ENCODE measurements at regions not wholly inside any gene's neighbourhood (a gene's known extent, or its start where the extent isn't known, plus 50 kb on each side); places are given as distances from the start of the nearest gene placed in this dataset.
"Not testable (repeated sequence)": the region's sequence is repeated elsewhere in the genome, so short reads cannot be mapped to it uniquely, and the experiment has no call there.

DNA sequence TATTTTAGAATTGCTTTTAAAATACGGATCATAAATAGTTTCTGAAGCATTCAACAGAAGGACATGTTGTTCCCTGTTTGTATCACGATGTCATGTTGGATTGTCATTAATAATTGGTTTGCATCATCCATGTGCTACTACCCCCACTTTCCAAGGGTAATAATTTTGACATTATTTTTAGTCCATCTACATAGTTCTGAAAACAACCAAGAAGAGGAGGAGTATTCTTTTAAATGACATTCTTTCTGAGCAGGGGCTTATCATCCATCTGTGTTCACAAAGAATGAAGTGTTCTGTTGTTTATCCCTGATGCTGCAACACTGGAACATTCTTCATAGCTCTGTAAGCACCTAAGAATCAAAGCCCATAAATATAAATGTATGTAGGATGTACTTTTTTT lies 151.0 kb upstream of the CITED2 start:
- H3K27ac Mint-ChIP-seq, result no peak overlapping the region
- peaks cover 18% of the 10 kb centered on the region for H3K4me1 Mint-ChIP-seq (ENCODE audit: low read depth)
- H3K27me3 Mint-ChIP-seq, result no peaks in the 10 kb centered on the region
- H3K4me3 Mint-ChIP-seq, result no peak overlapping the region
- peaks cover 8% of the 10 kb centered on the region for H3K9me3 Mint-ChIP-seq
- intact Hi-C loops (cut with micrococcal nuclease), result no loop called here
- H3K36me3 Mint-ChIP-seq (ENCODE audit: low read depth), result no peaks in the 10 kb centered on the region

- Mint-ChIP-seq H3K4me1 (ENCODE audit: low read depth) (peaks cover 20% of the 10 kb centered on the region), H3K9me3 (peaks cover 8% of the 10 kb centered on the region), H3K27me3 (no peaks in the 10 kb centered on the region), H3K4me3 (no peak overlapping the region), H3K36me3 (ENCODE audit: low read depth) (no peaks in the 10 kb centered on the region), H3K27ac (peak overlapping the region; percentile 39)
- intact Hi-C loops (cut with micrococcal nuclease), result no loop called here
These were observed 149.5 kb upstream of the CITED2 start for GRCh38 chr6:139523986-139524385.

DNA sequence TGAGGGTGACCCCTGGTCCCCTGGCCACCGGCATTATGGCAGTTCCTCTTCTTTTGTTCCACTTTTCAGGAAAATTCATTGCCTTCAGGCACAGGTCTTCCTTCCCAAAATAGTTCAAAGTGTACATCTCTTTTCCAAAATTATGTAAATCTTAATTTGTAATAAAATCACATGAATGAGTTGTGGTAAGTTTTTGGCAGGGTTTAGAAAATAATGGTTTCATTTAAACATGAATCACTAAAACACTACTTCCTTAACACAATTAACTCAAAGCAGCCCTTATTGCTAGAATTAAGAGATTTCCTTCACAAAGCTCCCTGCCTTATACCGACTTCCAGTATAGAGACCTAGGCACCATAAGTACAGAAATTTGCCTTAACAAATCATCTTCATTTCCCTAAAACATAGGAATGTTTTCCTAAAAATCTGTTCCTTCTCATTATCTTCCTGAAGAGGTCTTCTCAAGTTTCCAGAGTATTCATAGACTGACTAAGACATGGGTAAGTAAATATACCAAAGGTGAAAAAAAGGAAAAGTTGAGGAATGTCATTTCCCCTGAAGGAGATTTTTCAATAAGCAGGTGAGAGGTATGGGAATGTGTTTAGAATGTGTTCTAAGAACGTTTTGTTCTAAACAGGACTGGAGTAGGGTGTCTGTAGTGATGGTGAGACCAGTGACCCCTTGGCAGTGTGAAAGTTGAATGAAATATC lies 148.2 kb upstream of the CITED2 start:
- H3K27ac Mint-ChIP-seq, result no peak overlapping the region
- no peak overlapping the region for H3K4me3 Mint-ChIP-seq
- peaks cover 8% of the 10 kb centered on the region for H3K9me3 Mint-ChIP-seq
- peaks cover 32% of the 10 kb centered on the region for H3K4me1 Mint-ChIP-seq (ENCODE audit: low read depth)
- H3K27me3 Mint-ChIP-seq, result no peaks in the 10 kb centered on the region
- H3K36me3 Mint-ChIP-seq (ENCODE audit: low read depth), result no peaks in the 10 kb centered on the region
- intact Hi-C loops (cut with micrococcal nuclease), result no loop called here

- no peaks in the 10 kb centered on the region for H3K27me3 Mint-ChIP-seq
- no peak overlapping the region for H3K4me3 Mint-ChIP-seq
- no peaks in the 10 kb centered on the region for H3K36me3 Mint-ChIP-seq (ENCODE audit: low read depth)
- H3K9me3 Mint-ChIP-seq, result peaks cover 8% of the 10 kb centered on the region
- H3K4me1 Mint-ChIP-seq (ENCODE audit: low read depth), result peaks cover 34% of the 10 kb centered on the region
- no peak overlapping the region for H3K27ac Mint-ChIP-seq
- intact Hi-C loops (cut with micrococcal nuclease), result no loop called here
These were observed 146.9 kb upstream of the CITED2 start for GRCh38 chr6:139521338-139521737.

DNA sequence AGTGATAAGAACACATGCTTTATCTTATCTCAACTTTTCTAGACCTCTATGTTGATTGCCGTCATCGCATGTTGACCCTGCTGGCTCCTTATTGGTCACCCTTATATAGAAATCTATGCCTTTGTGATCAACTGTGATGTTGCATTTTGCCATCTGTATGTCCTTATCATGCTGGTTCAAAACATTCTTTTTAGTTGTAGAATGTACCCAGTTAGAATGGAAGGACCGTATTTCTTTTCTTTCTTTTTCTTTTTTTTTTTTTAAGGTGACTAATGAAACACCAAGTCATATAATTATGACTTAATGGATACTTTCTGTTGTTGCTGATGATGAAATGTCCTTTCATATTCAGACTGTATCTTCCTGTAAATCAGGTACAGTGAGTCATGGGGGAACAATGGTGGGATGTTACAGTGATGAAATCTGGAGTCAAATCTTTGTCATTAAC lies 145.9 kb upstream of the CITED2 start:
- Mint-ChIP-seq H3K27ac (no peak overlapping the region), H3K27me3 (no peaks in the 10 kb centered on the region), H3K4me1 (ENCODE audit: low read depth) (peaks cover 34% of the 10 kb centered on the region), H3K36me3 (ENCODE audit: low read depth) (no peaks in the 10 kb centered on the region), H3K4me3 (no peak overlapping the region), H3K9me3 (peaks cover 8% of the 10 kb centered on the region)
- intact Hi-C loops (cut with micrococcal nuclease), result no loop called here

- intact Hi-C loops (cut with micrococcal nuclease), result no loop called here
- H3K4me1 Mint-ChIP-seq (ENCODE audit: low read depth), result peaks cover 34% of the 10 kb centered on the region
- H3K4me3 Mint-ChIP-seq, result no peak overlapping the region
- no peak overlapping the region for H3K27ac Mint-ChIP-seq
- peaks cover 8% of the 10 kb centered on the region for H3K9me3 Mint-ChIP-seq
- no peaks in the 10 kb centered on the region for H3K36me3 Mint-ChIP-seq (ENCODE audit: low read depth)
- no peaks in the 10 kb centered on the region for H3K27me3 Mint-ChIP-seq
These were observed 145.2 kb upstream of the CITED2 start for GRCh38 chr6:139519571-139520031.

- intact Hi-C loops (cut with micrococcal nuclease), result no loop called here
- H3K27me3 Mint-ChIP-seq, result no peaks in the 10 kb centered on the region
- H3K27ac Mint-ChIP-seq, result no peak overlapping the region
- no peak overlapping the region for H3K4me3 Mint-ChIP-seq
- H3K36me3 Mint-ChIP-seq (ENCODE audit: low read depth), result no peaks in the 10 kb centered on the region
- peaks cover 3% of the 10 kb centered on the region for H3K9me3 Mint-ChIP-seq
- peaks cover 34% of the 10 kb centered on the region for H3K4me1 Mint-ChIP-seq (ENCODE audit: low read depth)
These were observed 144.6 kb upstream of the CITED2 start for GRCh38 chr6:139519097-139519496.

DNA sequence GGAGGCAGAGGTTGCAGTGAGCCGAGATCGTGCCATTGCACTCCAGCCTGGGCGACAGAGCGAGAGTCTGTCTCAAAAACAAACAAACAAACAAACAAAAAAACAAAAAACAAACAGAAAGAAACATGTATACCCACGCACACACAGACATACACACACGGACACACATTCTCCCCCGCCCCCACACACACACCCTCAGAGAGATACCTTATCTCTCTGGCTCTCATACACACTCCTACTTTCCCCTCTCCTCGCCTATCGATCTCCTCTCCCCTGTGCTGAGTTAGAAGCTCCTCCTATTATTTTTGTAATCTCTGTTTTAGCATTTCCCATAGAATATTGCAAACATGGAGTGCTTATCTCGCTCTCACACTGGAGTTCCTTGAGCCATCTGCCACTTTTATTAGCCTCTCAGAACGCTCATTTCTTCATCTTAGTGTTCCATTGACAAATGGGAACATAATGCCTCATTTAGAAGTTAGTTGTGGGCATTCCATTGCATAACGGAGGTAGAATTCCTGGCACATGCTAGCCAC lies 144.2 kb upstream of the CITED2 start:
- no peaks in the 10 kb centered on the region for H3K27me3 Mint-ChIP-seq
- no peaks in the 10 kb centered on the region for H3K9me3 Mint-ChIP-seq
- no peak overlapping the region for H3K27ac Mint-ChIP-seq

DNA sequence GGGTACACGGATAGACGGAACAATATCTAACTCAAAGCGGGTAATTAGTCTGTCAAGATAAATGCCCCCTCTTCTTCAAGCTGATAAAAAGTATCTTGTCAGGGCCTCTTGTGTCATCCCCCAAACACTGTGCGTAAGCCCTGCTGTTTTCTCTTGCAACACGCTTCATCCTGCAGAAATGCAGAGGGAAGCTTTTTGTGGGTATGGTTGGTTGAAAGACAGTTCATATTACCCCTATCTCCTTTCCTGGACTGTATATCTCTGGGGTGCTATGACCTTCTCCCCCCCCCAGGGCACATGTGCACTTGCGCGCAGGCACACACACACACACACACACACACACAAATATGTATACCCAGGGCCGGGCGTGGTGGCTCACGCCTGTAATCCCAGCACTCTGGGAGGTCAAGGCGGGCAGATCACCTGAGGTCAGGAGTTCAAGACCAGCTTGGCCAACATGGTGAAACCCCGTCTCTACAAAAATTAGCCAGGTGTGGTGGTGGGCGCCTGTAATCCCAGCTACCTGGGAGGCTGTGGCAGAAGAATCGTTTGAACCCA lies 143.6 kb upstream of the CITED2 start:
- H3K9me3 Mint-ChIP-seq; H3K36me3 Mint-ChIP-seq (ENCODE audit: low read depth); H3K27me3 Mint-ChIP-seq; intact Hi-C loops (cut with micrococcal nuclease); H3K27ac Mint-ChIP-seq; H3K4me3 Mint-ChIP-seq: not testable (repeated sequence)
- H3K4me1 Mint-ChIP-seq (ENCODE audit: low read depth), result peaks cover 34% of the 10 kb centered on the region

More for the DNA sequence above, 144.2 kb upstream of the CITED2 start:
- Mint-ChIP-seq H3K36me3 (ENCODE audit: low read depth) (no peaks in the 10 kb centered on the region), H3K4me1 (ENCODE audit: low read depth) (peaks cover 34% of the 10 kb centered on the region), H3K4me3 (no peak overlapping the region)
- intact Hi-C loops (cut with micrococcal nuclease), result no loop called here

- peaks cover 27% of the 10 kb centered on the region for H3K4me1 Mint-ChIP-seq (ENCODE audit: low read depth)
- no peaks in the 10 kb centered on the region for H3K36me3 Mint-ChIP-seq (ENCODE audit: low read depth)
- H3K4me3 Mint-ChIP-seq, result no peak overlapping the region
- intact Hi-C loops (cut with micrococcal nuclease), result no loop called here
- H3K9me3 Mint-ChIP-seq, result no peaks in the 10 kb centered on the region
- H3K27ac Mint-ChIP-seq, result no peak overlapping the region
- H3K27me3 Mint-ChIP-seq, result no peaks in the 10 kb centered on the region
These were observed 141.1 kb upstream of the CITED2 start for GRCh38 chr6:139515511-139515910.

GRCh38 chr6:139514819-139515218 lies 140.4 kb upstream of the CITED2 start:
- no peak overlapping the region for H3K27ac Mint-ChIP-seq
- intact Hi-C loops (cut with micrococcal nuclease), result no loop called here
- H3K36me3 Mint-ChIP-seq (ENCODE audit: low read depth), result no peaks in the 10 kb centered on the region
- no peaks in the 10 kb centered on the region for H3K9me3 Mint-ChIP-seq
- H3K4me3 Mint-ChIP-seq, result no peak overlapping the region
- peaks cover 20% of the 10 kb centered on the region for H3K4me1 Mint-ChIP-seq (ENCODE audit: low read depth)
- no peaks in the 10 kb centered on the region for H3K27me3 Mint-ChIP-seq

GRCh38 chr6:139510040-139510790 lies 135.8 kb upstream of the CITED2 start:
- Mint-ChIP-seq H3K4me3 (no peak overlapping the region), H3K27ac (no peak overlapping the region)

GRCh38 chr6:139509167-139509566 lies 134.7 kb upstream of the CITED2 start:
- no peak overlapping the region for H3K27ac Mint-ChIP-seq
- H3K4me1 Mint-ChIP-seq (ENCODE audit: low read depth), result peaks cover 18% of the 10 kb centered on the region
- intact Hi-C loops (cut with micrococcal nuclease), result no loop called here
- no peak overlapping the region for H3K4me3 Mint-ChIP-seq
- no peaks in the 10 kb centered on the region for H3K9me3 Mint-ChIP-seq
- no peaks in the 10 kb centered on the region for H3K27me3 Mint-ChIP-seq
- H3K36me3 Mint-ChIP-seq (ENCODE audit: low read depth), result no peaks in the 10 kb centered on the region

More at GRCh38 chr6:139510040-139510790, 135.8 kb upstream of the CITED2 start:
- intact Hi-C loops (cut with micrococcal nuclease), result no loop called here
- Mint-ChIP-seq H3K9me3 (no peaks in the 10 kb centered on the region), H3K4me1 (ENCODE audit: low read depth) (peaks cover 18% of the 10 kb centered on the region), H3K36me3 (ENCODE audit: low read depth) (no peaks in the 10 kb centered on the region), H3K27me3 (no peaks in the 10 kb centered on the region)

DNA sequence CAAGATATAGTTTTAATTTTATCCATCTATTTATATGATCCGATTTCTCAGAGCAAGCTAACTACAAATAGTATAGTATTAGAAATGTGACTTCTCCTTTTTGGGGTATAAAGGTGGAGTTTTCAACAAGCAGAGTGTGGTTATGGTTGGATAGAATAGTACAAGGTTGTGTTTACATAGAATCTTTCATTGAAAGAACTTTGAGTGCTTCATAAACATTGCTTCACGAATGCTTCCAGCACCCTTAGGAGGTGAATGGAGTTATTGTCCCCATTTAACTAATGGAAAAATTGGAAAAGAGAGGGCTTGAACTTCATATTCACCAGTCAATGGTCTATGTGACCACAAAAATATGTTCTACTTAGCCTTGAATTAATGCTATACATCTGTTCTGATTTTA lies 134.1 kb upstream of the CITED2 start:
- Mint-ChIP-seq H3K27me3 (no peaks in the 10 kb centered on the region), H3K9me3 (no peaks in the 10 kb centered on the region), H3K4me1 (ENCODE audit: low read depth) (peaks cover 18% of the 10 kb centered on the region), H3K36me3 (ENCODE audit: low read depth) (no peaks in the 10 kb centered on the region), H3K4me3 (no peak overlapping the region), H3K27ac (no peak overlapping the region)
- intact Hi-C loops (cut with micrococcal nuclease), result no loop called here

Data from dendritic cell treated with granulocyte-macrophage colony-stimulating factor and Interleukin-4, amounts not matched to agents 40 ng/mL and 50 ng/mL, for 4 days (primary cell).